ENCODE measurements at regions not wholly inside any gene's neighbourhood (a gene's known extent, or its start where the extent isn't known, plus 50 kb on each side); places are given as distances from the start of the nearest gene placed in this dataset.
A peak's percentile ranks its signal among the peaks of the same experiment; 100 is the strongest.

DNA sequence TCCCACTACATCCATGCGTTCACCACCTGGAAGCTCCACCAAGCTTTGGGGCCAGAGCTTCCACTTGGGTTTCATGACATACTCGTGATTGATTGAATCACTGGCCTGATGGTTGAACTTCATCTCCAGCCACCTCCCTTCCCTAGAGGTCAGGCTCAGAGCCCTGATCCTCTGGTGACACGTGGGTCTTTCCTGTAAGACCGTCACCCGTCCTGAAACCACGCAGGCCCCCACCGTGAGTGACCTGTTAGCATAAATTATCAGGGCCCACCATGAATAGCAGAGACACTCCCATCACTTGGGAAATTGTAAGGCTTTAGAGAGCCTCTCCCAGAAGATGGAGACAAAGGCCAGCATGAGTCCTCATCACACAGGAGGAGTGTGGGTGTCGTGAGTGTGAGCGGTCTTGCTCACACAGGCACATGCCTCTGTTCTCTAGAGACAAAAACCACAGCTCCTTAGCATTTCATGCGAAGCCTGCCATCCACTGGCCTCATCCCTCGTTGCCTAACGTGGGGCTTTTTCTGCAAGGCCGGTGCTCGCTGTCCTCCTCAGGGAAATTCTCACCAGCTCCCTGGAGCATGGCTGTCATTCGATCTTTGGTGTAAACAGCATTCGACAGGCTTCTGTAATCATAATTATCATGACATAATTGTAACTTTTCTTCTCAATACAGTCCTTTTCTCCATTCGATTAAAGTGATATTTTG lies 65.1 kb upstream of the DUSP22 start:
- H3K9me3 ChIP-seq (ENCODE audit: control insufficient read depth in 2 of 2, low read length in 2 of 2): no peaks in the 10 kb centered on the region
- no peak overlapping the region for H3K9ac ChIP-seq (ENCODE audit: low read length in 2 of 2)
- no peaks in the 10 kb centered on the region for H3K27me3 ChIP-seq (ENCODE audit: control insufficient read depth in 1 of 2, insufficient read depth in 2 of 2, low read length in 2 of 2)
- no peak overlapping the region for H3K27ac ChIP-seq (ENCODE audit: low read length)
- H3K4me1 ChIP-seq (ENCODE audit: control insufficient read depth, insufficient read depth, low read length): no peaks in the 10 kb centered on the region
- H3K4me3 ChIP-seq (ENCODE audit: low read length in 2 of 2): no peak overlapping the region
- no peaks in the 10 kb centered on the region for H3K36me3 ChIP-seq (ENCODE audit: control insufficient read depth in 2 of 2, insufficient read depth in 2 of 2, low read length in 2 of 2)

DNA sequence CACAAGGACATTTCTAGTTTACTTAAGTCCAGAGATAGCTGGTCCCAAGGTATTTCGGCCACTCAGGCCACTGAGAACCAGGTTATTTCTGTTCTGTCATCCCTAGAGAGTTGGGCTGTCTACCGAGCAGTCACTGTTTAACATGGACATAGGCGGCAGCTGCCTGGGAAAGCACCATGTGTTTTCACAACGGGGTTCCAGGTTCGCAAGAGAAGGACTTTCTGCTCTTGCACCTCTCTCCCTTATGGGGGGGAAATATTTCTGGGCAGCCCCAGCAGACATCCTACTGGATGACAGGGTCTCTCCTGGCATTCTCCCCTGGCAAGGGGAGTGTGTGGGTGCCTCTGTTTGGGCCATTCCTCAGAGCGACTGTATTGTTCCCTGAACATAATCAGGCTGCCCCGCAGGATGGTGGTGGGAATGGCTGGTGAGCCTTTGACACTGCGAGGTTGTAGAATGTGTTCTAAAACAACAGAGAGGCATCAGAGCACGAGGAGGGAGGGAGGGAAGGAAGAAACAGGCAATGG lies 64.4 kb upstream of the DUSP22 start:
- H3K9me3 ChIP-seq (ENCODE audit: control insufficient read depth in 2 of 2, low read length in 2 of 2): no peaks in the 10 kb centered on the region
- no peak overlapping the region for H3K27ac ChIP-seq (ENCODE audit: low read length)
- H3K27me3 ChIP-seq (ENCODE audit: control insufficient read depth in 1 of 2, insufficient read depth in 2 of 2, low read length in 2 of 2): no peaks in the 10 kb centered on the region
- H3K4me3 ChIP-seq (ENCODE audit: low read length in 2 of 2): no peak overlapping the region
- no peak overlapping the region for H3K9ac ChIP-seq (ENCODE audit: low read length in 2 of 2)
- no peaks in the 10 kb centered on the region for H3K36me3 ChIP-seq (ENCODE audit: control insufficient read depth in 2 of 2, insufficient read depth in 2 of 2, low read length in 2 of 2)
- H3K4me1 ChIP-seq (ENCODE audit: control insufficient read depth, insufficient read depth, low read length): no peaks in the 10 kb centered on the region

DNA sequence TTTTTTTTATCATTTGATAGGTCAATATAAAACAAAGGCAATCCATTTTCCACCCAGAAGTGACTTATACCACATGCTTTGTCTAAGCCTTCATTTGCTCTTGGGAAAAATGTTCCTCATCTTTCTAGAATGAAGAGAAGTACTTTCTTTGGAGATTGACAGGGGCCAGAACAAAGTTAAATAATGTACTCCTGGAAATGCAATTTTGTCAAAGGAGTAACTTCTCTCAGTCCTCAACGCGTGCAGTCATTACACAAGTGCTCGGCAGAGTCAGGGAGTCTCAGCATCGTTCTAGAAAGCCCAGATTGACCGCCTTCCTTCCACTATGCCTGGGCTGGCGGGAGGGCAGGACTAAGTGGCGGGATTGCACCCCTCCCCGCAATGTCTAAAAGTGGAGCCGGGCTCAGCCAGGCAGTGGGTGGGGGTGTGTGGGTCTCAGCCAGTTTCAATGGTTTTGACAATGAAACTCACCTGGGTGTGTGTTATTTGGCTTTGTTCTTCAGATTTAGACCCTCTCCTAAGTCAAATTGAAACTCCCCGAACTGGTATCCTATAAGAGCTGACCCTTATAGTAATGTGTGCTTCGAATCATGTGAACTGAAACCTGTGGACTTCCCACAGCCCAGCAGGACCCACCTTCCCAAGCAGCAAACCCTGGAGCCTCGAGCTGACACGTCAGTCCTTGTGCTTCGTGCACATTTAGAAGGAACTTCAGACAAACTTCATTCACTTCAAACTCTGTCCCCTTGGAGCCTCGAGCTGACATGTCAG lies 63.2 kb upstream of the DUSP22 start:
- H3K36me3 ChIP-seq (ENCODE audit: control insufficient read depth in 2 of 2, insufficient read depth in 2 of 2, low read length in 2 of 2): no peaks in the 10 kb centered on the region
- H3K4me1 ChIP-seq (ENCODE audit: control insufficient read depth, insufficient read depth, low read length): no peaks in the 10 kb centered on the region
- H3K4me3 ChIP-seq (ENCODE audit: low read length in 2 of 2): no peak overlapping the region
- H3K9me3 ChIP-seq (ENCODE audit: control insufficient read depth in 2 of 2, low read length in 2 of 2): no peaks in the 10 kb centered on the region
- no peaks in the 10 kb centered on the region for H3K27me3 ChIP-seq (ENCODE audit: control insufficient read depth in 1 of 2, insufficient read depth in 2 of 2, low read length in 2 of 2)
- H3K27ac ChIP-seq (ENCODE audit: low read length): no peak overlapping the region
- H3K9ac ChIP-seq (ENCODE audit: low read length in 2 of 2): no peak overlapping the region

DNA sequence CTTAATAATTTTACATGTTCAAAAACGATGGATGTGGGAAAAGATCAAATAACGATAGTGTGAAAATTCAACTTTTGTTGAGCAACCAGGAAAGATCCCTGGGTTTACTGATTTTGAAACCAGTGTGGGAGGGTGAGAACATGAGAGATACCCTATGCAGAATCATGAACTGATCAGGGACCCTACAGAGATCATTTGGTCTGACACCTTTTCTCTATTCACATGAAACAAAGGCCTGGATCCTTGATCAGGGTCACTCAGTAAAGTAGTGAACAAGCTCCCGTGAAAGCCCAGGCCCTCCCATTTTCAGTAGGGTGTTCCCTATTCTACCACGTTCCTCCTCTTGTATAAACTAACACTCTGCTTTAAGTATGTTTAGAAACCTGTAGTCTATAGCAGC lies 60.5 kb upstream of the DUSP22 start:
- Histone ChIP-seq H3K27me3 (ENCODE audit: control insufficient read depth in 1 of 2, insufficient read depth in 2 of 2, low read length in 2 of 2) (no peaks in the 10 kb centered on the region), H3K9ac (ENCODE audit: low read length in 2 of 2) (no peak overlapping the region), H3K4me3 (ENCODE audit: low read length in 2 of 2) (no peak overlapping the region), H3K4me1 (ENCODE audit: control insufficient read depth, insufficient read depth, low read length) (no peaks in the 10 kb centered on the region), H3K36me3 (ENCODE audit: control insufficient read depth in 2 of 2, insufficient read depth in 2 of 2, low read length in 2 of 2) (no peaks in the 10 kb centered on the region), H3K27ac (ENCODE audit: low read length) (no peak overlapping the region), H3K9me3 (ENCODE audit: control insufficient read depth in 2 of 2, low read length in 2 of 2) (no peaks in the 10 kb centered on the region)

DNA sequence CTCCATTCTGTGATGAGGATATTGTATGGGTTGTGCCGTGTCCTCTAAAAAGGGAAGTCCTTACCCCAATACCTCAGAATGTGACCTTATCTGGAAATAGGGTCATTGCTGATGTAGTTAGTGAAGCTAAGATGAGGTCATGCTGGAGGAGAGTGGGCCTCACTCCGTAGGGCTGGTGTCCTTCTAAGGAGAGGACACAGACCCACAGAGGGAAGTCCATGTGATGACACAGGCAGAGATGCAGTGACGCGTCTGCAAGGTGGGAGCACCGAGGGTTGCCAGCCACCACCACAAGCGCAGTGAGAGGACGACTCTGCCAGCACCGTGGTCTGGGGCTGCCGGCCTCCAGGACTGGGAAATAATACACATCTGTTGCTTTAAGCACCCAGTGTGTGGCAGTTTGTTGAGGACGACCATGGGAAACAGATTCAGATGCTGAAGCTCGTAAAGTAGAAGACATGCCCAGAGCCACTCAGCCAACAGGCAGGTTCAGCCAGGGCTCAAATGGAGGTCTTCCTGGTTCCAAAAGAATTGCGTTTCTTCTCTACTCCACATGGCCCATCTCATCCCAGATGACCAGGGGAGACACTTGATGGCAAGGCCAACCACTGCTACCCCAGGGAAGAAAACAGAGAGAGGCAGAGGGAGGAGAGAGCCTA lies 59.2 kb upstream of the DUSP22 start:
- Histone ChIP-seq H3K4me3 (ENCODE audit: low read length in 2 of 2) (no peak overlapping the region), H3K9me3 (ENCODE audit: control insufficient read depth in 2 of 2, low read length in 2 of 2) (no peaks in the 10 kb centered on the region), H3K27me3 (ENCODE audit: control insufficient read depth in 1 of 2, insufficient read depth in 2 of 2, low read length in 2 of 2) (no peaks in the 10 kb centered on the region), H3K27ac (ENCODE audit: low read length) (no peak overlapping the region), H3K9ac (ENCODE audit: low read length in 2 of 2) (no peak overlapping the region), H3K36me3 (ENCODE audit: control insufficient read depth in 2 of 2, insufficient read depth in 2 of 2, low read length in 2 of 2) (no peaks in the 10 kb centered on the region), H3K4me1 (ENCODE audit: control insufficient read depth, insufficient read depth, low read length) (no peaks in the 10 kb centered on the region)

DNA sequence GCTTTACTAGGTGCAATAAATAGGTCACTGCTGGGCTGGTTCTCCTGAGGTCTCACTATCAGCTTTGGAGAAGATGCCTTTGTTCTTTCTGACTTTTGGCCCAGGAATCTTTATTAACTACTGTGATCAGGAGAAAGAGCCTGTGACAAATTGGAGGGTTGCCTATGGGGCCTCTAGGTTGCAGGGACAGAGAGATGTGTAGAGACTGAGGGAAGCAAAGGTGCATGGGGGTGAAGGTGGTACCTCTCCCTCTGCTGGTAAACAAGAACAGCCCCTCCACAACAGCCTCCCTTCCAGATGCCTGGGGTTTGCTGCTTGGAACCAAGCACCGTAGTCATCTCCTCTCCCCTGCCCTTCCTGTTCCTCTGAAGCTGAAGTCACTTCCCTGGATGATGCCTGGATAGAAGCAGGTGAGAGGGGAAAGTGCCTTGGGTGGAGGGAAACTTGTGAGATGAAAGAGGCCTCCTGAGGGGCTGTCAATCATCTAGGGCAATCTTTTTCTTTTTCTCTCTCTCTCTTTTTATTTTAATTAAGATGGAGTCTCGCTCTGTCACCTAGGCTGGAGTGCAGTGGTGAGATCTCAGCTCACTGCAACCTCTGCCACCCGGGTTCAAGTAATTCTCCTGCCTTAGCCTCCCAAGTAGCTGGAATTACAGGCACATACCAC lies 57.4 kb upstream of the DUSP22 start:
- Histone ChIP-seq H3K27ac (ENCODE audit: low read length) (no peak overlapping the region), H3K9me3 (ENCODE audit: control insufficient read depth in 2 of 2, low read length in 2 of 2) (no peaks in the 10 kb centered on the region), H3K9ac (ENCODE audit: low read length in 2 of 2) (no peak overlapping the region), H3K4me1 (ENCODE audit: control insufficient read depth, insufficient read depth, low read length) (no peaks in the 10 kb centered on the region), H3K36me3 (ENCODE audit: control insufficient read depth in 2 of 2, insufficient read depth in 2 of 2, low read length in 2 of 2) (no peaks in the 10 kb centered on the region), H3K27me3 (ENCODE audit: control insufficient read depth in 1 of 2, insufficient read depth in 2 of 2, low read length in 2 of 2) (no peaks in the 10 kb centered on the region), H3K4me3 (ENCODE audit: low read length in 2 of 2) (no peak overlapping the region)

DNA sequence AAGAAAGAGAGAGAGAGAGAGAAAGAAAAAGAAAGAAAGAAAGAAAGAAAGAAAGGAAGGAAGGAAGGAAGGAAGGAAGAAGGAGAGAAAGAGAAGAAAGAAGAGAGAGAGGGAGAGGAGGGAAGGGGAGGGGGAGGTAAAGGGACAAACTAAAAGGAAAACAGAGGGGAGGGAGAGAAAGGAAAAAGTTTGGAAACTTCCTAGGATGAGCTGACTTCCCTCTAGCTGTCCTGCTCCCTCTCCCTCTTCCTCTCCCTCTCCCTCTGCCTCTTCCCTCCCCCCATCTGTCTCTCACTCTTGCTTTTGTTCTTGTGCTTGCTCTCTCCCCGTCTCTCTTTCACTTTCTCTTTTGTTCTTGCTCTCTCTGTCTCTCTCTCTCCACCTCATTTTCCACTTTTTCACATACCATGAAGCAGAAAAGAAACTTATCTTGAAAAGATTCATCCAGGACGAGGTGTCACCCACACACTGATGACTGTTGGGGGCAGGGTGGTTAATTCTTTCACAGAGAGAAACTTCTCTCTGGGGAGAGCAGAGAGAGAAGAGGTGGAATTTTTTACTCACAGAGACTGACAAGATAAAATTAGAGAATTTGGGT lies 56.4 kb upstream of the DUSP22 start:
- no peaks in the 10 kb centered on the region for H3K9me3 ChIP-seq (ENCODE audit: control insufficient read depth in 2 of 2, low read length in 2 of 2)
- H3K4me3 ChIP-seq (ENCODE audit: low read length in 2 of 2): peak overlapping the region; percentile 53 to 70
- no peaks in the 10 kb centered on the region for H3K36me3 ChIP-seq (ENCODE audit: control insufficient read depth in 2 of 2, insufficient read depth in 2 of 2, low read length in 2 of 2)
- peak overlapping the region; percentile 60 for H3K27ac ChIP-seq (ENCODE audit: low read length)
- H3K9ac ChIP-seq (ENCODE audit: low read length in 2 of 2): peak overlapping the region; percentile 62 to 67
- H3K4me1 ChIP-seq (ENCODE audit: control insufficient read depth, insufficient read depth, low read length): no peaks in the 10 kb centered on the region
- no peaks in the 10 kb centered on the region for H3K27me3 ChIP-seq (ENCODE audit: control insufficient read depth in 1 of 2, insufficient read depth in 2 of 2, low read length in 2 of 2)

DNA sequence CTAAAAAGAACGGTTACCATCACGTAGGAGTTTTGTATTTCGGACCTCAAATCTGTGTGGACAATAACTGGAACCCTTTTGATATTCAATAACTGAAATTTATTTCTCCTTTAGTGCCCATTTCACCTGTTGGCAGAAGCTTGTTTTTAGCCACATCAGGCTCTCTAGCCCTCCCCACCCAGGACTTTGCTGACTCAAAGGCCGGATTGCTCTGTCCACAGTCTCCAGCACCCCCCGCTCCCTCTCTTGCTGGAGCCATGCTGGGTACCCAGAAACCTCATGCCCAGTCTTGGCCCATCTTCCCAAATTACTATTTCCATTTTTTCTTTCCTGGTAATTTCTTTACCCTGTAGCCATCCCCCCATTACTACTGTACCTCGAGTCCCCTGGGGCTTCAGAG lies 55.8 kb upstream of the DUSP22 start:
- H3K9me3 ChIP-seq (ENCODE audit: control insufficient read depth in 2 of 2, low read length in 2 of 2): no peaks in the 10 kb centered on the region
- H3K9ac ChIP-seq (ENCODE audit: low read length in 2 of 2): peak overlapping the region in 1 of 2 donors; percentile 67
- no peaks in the 10 kb centered on the region for H3K36me3 ChIP-seq (ENCODE audit: control insufficient read depth in 2 of 2, insufficient read depth in 2 of 2, low read length in 2 of 2)
- H3K27me3 ChIP-seq (ENCODE audit: control insufficient read depth in 1 of 2, insufficient read depth in 2 of 2, low read length in 2 of 2): peaks cover 0 to 2% of the 10 kb centered on the region in 2 donors
- H3K4me1 ChIP-seq (ENCODE audit: control insufficient read depth, insufficient read depth, low read length): no peaks in the 10 kb centered on the region
- peak overlapping the region; percentile 53 to 70 for H3K4me3 ChIP-seq (ENCODE audit: low read length in 2 of 2)
- H3K27ac ChIP-seq (ENCODE audit: low read length): peak overlapping the region; percentile 60

DNA sequence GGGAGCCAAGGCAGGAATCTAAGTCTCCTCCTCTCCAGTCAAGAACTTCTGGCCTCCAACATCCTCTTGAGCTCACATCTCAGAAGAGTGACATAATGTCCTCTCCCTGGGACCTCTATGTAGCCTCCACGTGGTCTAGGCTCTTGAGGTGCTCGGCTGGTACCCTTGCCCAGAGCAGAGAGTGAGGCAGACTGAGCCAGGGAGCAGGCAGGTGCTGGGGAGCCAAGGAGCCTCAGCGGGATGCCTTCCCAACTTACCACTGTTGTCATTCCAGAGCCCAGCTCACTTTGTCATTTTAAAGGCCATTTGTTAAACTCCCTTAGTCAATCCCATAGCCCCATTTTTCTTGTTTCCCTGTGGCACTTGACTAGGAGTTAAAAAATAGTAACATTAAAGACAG lies 52.1 kb upstream of the DUSP22 start:
- Histone ChIP-seq H3K9me3 (ENCODE audit: control insufficient read depth in 2 of 2, low read length in 2 of 2) (no peaks in the 10 kb centered on the region), H3K4me3 (ENCODE audit: low read length in 2 of 2) (no peak overlapping the region), H3K4me1 (ENCODE audit: control insufficient read depth, insufficient read depth, low read length) (no peaks in the 10 kb centered on the region), H3K27me3 (ENCODE audit: control insufficient read depth in 1 of 2, insufficient read depth in 2 of 2, low read length in 2 of 2) (peaks cover 0 to 2% of the 10 kb centered on the region in 2 donors), H3K36me3 (ENCODE audit: control insufficient read depth in 2 of 2, insufficient read depth in 2 of 2, low read length in 2 of 2) (no peaks in the 10 kb centered on the region), H3K9ac (ENCODE audit: low read length in 2 of 2) (no peak overlapping the region), H3K27ac (ENCODE audit: low read length) (no peak overlapping the region)

DNA sequence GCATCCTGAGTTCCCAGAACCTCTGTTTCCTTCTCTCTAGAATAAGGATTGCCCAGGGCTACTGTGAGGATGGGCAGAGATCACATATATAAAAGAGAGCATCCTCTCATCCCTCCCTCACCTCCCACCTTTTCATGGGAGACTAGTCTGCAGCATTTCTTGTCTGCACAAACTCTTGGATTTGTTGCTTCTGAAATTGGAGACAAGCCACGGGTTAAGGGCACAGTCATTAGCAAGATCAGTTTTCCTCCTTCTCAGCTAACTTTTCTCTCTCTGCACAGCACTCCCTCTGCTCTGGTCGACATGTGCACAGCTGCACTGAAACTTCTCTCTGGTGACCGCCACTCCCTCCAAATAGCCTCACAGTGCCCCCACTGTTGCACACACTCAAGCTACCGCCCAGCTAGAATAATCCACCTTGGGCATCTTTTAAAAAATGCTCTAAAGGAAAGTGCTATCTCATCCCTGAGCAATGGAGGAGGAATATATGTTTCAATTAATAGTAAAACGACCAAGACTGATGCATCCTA lies 50.9 kb upstream of the DUSP22 start:
- Histone ChIP-seq H3K4me1 (ENCODE audit: control insufficient read depth, insufficient read depth, low read length) (no peaks in the 10 kb centered on the region), H3K36me3 (ENCODE audit: control insufficient read depth in 2 of 2, insufficient read depth in 2 of 2, low read length in 2 of 2) (no peaks in the 10 kb centered on the region), H3K4me3 (ENCODE audit: low read length in 2 of 2) (no peak overlapping the region), H3K9ac (ENCODE audit: low read length in 2 of 2) (no peak overlapping the region), H3K9me3 (ENCODE audit: control insufficient read depth in 2 of 2, low read length in 2 of 2) (no peaks in the 10 kb centered on the region), H3K27ac (ENCODE audit: low read length) (no peak overlapping the region), H3K27me3 (ENCODE audit: control insufficient read depth in 1 of 2, insufficient read depth in 2 of 2, low read length in 2 of 2) (peaks cover 0 to 2% of the 10 kb centered on the region in 2 donors)
